DND-41 (cell line): ENCODE measurements at regions not wholly inside any gene's neighbourhood (a gene's known extent, or its start where the extent isn't known, plus 50 kb on each side); places are given as distances from the start of the nearest gene placed in this dataset.
"Not testable (repeated sequence)": the region's sequence is repeated elsewhere in the genome, so short reads cannot be mapped to it uniquely, and the experiment has no call there.

ENCODE experiments used
- ATAC-seq: fragments of 200-7000 bp; cut with Tn5 transposase; 3 replicates; pipeline ENCODE4 v1.9.1; 2021; ENCODE audit warnings: low read depth; ENCODE audit not compliant: insufficient read depth
- DNase-seq: peaks from one replicate; pipeline ENCODE4 v3.0.0-alpha.2; 2020
- H2AFZ ChIP-seq: 2 replicates; pipeline ENCODE4 v1.6.0; 2012; ENCODE audit warnings: low read depth, low read length
- H3K27ac ChIP-seq: 2 replicates; pipeline ENCODE4 v1.5.1; 2012; ENCODE audit warnings: low read length, inconsistent platforms
- H3K27me3 ChIP-seq: fragments of 200-600 bp; sonication (generic); 2 replicates; pipeline ENCODE4 v1.6.0; 2012; ENCODE audit warnings: low read length, mild to moderate bottlenecking, inconsistent platforms; ENCODE audit not compliant: insufficient read depth, poor library complexity
- H3K36me3 ChIP-seq: 2 replicates; pipeline ENCODE4 v1.5.1; 2012; ENCODE audit warnings: low read length, inconsistent platforms; ENCODE audit not compliant: insufficient read depth
- H3K4me1 ChIP-seq: 2 replicates; pipeline ENCODE4 v1.5.1; 2012; ENCODE audit warnings: mild to moderate bottlenecking, low read length; ENCODE audit not compliant: insufficient read depth
- H3K4me2 ChIP-seq: 2 replicates; pipeline ENCODE4 v1.6.0; 2012; ENCODE audit warnings: mild to moderate bottlenecking, moderate library complexity, low read length, inconsistent platforms; ENCODE audit not compliant: insufficient read depth
- H3K4me3 ChIP-seq, 2 experiments: fragments of 200-600 bp in 1 of 2; shearing (Covaris generic) in 1 of 2; 2 replicates each; pipeline ENCODE4 v1.5.1; 2012 to 2016; ENCODE audit warnings: inconsistent platforms in 2 of 2, low read length in 2 of 2, mild to moderate bottlenecking in 2 of 2, low read depth in 1 of 2, moderate library complexity in 1 of 2
- H3K79me2 ChIP-seq: 2 replicates; pipeline ENCODE4 v1.6.0; 2012; ENCODE audit warnings: low read length, inconsistent platforms; ENCODE audit not compliant: insufficient read depth
- H3K9ac ChIP-seq: 2 replicates; pipeline ENCODE4 v1.6.0; 2012; ENCODE audit warnings: low read depth, mild to moderate bottlenecking, inconsistent platforms, low read length, moderate library complexity
- H3K9me3 ChIP-seq: 2 replicates; pipeline ENCODE4 v1.5.1; 2012; ENCODE audit warnings: low read length, moderate library complexity, mild to moderate bottlenecking, inconsistent platforms; ENCODE audit not compliant: insufficient read depth, severe bottlenecking
- H4K20me1 ChIP-seq: 2 replicates; pipeline ENCODE4 v1.6.0; 2012; ENCODE audit warnings: low read length; ENCODE audit not compliant: insufficient read depth
- EZH2 ChIP-seq: IDR thresholded peaks from 3 replicates; pipeline ENCODE4 v1.6.1; 2012; ENCODE audit warnings: borderline replicate concordance, low read depth, mild to moderate bottlenecking, moderate library complexity, low read length, inconsistent platforms; ENCODE audit not compliant: severe bottlenecking
- TF ChIP-seq, protein P1 (sequence below): IDR thresholded peaks from 2 replicates; pipeline ENCODE4 v1.5.1; 2012; ENCODE audit warnings: borderline replicate concordance, low read length, moderate library complexity, mild to moderate bottlenecking; ENCODE audit not compliant: poor library complexity, severe bottlenecking; ENCODE audit errors: extremely low read depth

GRCh38 chr3:51588724-51589123 is 50.2 kb downstream of the RAD54L2 start:
- H4K20me1 ChIP-seq = no peaks in the 10 kb centered on the region; the same call in 1 of the 2 replicates
- no peak overlapping the region for H3K27ac ChIP-seq

DNA sequence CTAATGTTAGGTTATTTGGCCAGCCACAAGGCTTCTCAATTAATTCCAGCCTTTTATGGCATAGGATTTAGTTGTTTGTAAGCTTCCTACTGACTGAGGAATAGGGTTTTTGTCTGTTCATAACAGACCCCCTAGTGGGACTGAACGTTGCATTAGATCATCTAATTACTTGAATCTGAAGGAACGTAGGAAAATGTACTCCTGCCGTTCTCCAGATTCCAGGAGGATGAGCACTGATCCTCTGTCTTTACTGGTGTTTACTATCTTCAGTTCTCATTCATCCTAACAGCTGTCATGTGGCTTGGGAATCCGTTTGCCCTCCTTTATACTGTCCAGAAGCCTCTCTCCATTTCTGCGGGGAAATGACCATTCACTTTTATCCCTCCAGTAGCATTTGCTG is 52.7 kb downstream of the RAD54L2 start:
- Histone ChIP-seq H3K9ac (no peak overlapping the region), H3K27ac (no peak overlapping the region), H3K9me3 (no peaks in the 10 kb centered on the region), H3K4me3 (no peak overlapping the region), H3K4me1 (no peaks in the 10 kb centered on the region), H4K20me1 (no peaks in the 10 kb centered on the region; the same call in 1 of the 2 replicates), H3K27me3 (no peaks in the 10 kb centered on the region), H2AFZ (no peak overlapping the region), H3K79me2 (peaks cover 15% of the 10 kb centered on the region), H3K36me3 (peaks cover 34% of the 10 kb centered on the region), H3K4me2 (no peak overlapping the region)
- TF ChIP-seq EZH2 = no peak
- TF ChIP-seq, protein P1, sequence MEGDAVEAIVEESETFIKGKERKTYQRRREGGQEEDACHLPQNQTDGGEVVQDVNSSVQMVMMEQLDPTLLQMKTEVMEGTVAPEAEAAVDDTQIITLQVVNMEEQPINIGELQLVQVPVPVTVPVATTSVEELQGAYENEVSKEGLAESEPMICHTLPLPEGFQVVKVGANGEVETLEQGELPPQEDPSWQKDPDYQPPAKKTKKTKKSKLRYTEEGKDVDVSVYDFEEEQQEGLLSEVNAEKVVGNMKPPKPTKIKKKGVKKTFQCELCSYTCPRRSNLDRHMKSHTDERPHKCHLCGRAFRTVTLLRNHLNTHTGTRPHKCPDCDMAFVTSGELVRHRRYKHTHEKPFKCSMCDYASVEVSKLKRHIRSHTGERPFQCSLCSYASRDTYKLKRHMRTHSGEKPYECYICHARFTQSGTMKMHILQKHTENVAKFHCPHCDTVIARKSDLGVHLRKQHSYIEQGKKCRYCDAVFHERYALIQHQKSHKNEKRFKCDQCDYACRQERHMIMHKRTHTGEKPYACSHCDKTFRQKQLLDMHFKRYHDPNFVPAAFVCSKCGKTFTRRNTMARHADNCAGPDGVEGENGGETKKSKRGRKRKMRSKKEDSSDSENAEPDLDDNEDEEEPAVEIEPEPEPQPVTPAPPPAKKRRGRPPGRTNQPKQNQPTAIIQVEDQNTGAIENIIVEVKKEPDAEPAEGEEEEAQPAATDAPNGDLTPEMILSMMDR = no peak
- ATAC-seq = no peak
- no peak for DNase-seq

More at GRCh38 chr3:51588724-51589123, 50.2 kb downstream of the RAD54L2 start:
- H3K9me3 ChIP-seq = no peaks in the 10 kb centered on the region
- H3K4me1 ChIP-seq = no peaks in the 10 kb centered on the region
- H3K4me3 ChIP-seq = no peak overlapping the region
- ATAC-seq (no peak), DNase-seq (no peak)
- peaks cover 21% of the 10 kb centered on the region for H3K79me2 ChIP-seq
- TF ChIP-seq, protein P1 = no peak
- TF ChIP-seq EZH2 = no peak
- H3K36me3 ChIP-seq = peaks cover 17% of the 10 kb centered on the region
- no peak overlapping the region for H3K4me2 ChIP-seq
- H2AFZ ChIP-seq = no peak overlapping the region
- H3K9ac ChIP-seq = no peak overlapping the region
- H3K27me3 ChIP-seq = no peaks in the 10 kb centered on the region

DNA sequence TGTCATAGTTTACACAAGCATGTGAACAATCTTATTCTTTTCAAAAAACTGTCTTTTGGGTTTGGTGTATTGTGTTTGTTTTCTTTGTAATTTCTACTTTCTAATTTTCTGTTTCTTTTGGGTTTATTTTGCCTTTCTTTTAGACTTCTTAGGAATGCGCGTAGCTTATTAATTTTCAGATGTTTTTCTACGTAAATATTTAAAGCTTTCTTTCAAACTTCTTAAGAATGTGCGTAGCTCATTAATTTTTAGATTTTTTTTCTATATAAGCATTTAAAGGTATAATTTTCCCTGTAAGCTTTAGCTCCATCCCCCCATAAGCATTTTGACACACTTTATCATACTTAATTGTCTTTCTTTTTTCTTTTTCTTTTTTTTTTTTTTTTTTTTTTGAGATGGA is 55.2 kb downstream of the RAD54L2 start:
- H3K9me3 ChIP-seq = no peaks in the 10 kb centered on the region
- ATAC-seq (no peak), DNase-seq (no peak)
- no peak overlapping the region for H2AFZ ChIP-seq
- H4K20me1 ChIP-seq = no peaks in the 10 kb centered on the region; the same call in 1 of the 2 replicates
- no peak for TF ChIP-seq EZH2
- TF ChIP-seq, protein P1 = no peak
- H3K27me3 ChIP-seq = no peaks in the 10 kb centered on the region
- H3K27ac ChIP-seq = no peak overlapping the region
- no peak overlapping the region for H3K4me3 ChIP-seq
- H3K79me2 ChIP-seq = peaks cover 15% of the 10 kb centered on the region; the same call in 1 of the 2 replicates
- H3K4me2 ChIP-seq = no peak overlapping the region
- H3K9ac ChIP-seq = no peak overlapping the region
- peaks cover 35% of the 10 kb centered on the region for H3K36me3 ChIP-seq
- H3K4me1 ChIP-seq = no peaks in the 10 kb centered on the region

DNA sequence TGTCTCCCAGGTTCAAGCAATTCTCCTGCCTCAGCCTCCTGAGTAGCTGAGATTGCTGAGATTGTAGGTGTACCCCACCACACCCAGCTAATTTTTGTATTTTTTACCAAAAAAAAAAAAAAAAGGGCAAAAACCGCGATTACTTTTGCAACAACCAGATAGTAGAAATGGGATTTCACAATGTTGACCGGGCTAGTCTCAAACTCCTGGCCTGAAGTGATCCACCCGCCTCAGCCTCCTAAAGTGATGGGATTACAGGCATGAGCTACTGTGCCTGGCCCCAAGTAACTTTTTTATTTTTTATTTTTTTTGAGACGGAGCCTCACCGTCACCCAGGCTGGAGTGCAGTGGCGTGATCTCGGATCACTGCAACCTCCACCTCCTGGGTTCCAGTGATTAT is 61.1 kb downstream of the RAD54L2 start:
- not testable (repeated sequence) for H3K9me3 ChIP-seq, ATAC-seq, H3K9ac ChIP-seq, H3K27me3 ChIP-seq, H3K4me3 ChIP-seq, H3K27ac ChIP-seq, H3K4me1 ChIP-seq, H2AFZ ChIP-seq, DNase-seq, H3K4me2 ChIP-seq, H4K20me1 ChIP-seq
- peaks cover 13% of the 10 kb centered on the region for H3K36me3 ChIP-seq
- peaks cover 27% of the 10 kb centered on the region for H3K79me2 ChIP-seq
